ENCODE measurements at regions not wholly inside any gene's neighbourhood (a gene's known extent, or its start where the extent isn't known, plus 50 kb on each side); places are given as distances from the start of the nearest gene placed in this dataset.

- Histone ChIP-seq H3K9me3 (ENCODE audit: control insufficient read depth, insufficient read depth, low read depth, low read length) (no peaks in the 10 kb centered on the region), H3K4me3 (ENCODE audit: low read depth, low read length) (no peak overlapping the region), H3K4me1 (ENCODE audit: control insufficient read depth, insufficient read depth, low read length) (no peaks in the 10 kb centered on the region), H3K27ac (ENCODE audit: extremely low read depth, low read depth, low read length) (no peak overlapping the region), H3K36me3 (ENCODE audit: control insufficient read depth in 2 of 2, insufficient read depth in 1 of 2, low read length in 2 of 2) (no peaks in the 10 kb centered on the region)
- POLR2A ChIA-PET = no interaction called here
- TF ChIP-seq ZNF292 (tag by site-specific recombination; IDR thresholded peaks at IDR 0.05; ENCODE audit: borderline replicate concordance, low read depth) (no peak), ZBTB8A (tag by site-specific recombination; IDR thresholded peaks at IDR 0.05) (peak; percentile 19; the same call in 1 of the 2 replicates)
- CTCF ChIA-PET = interaction anchor here (1.3 kb wide), 1 partner anchor 406 kb away, joined by 3 read pairs; no protein-coding TSS in a partner anchor
Measured at GRCh38 chr17:77571155-77571981, 387.1 kb upstream of the TNRC6C start.

DNA sequence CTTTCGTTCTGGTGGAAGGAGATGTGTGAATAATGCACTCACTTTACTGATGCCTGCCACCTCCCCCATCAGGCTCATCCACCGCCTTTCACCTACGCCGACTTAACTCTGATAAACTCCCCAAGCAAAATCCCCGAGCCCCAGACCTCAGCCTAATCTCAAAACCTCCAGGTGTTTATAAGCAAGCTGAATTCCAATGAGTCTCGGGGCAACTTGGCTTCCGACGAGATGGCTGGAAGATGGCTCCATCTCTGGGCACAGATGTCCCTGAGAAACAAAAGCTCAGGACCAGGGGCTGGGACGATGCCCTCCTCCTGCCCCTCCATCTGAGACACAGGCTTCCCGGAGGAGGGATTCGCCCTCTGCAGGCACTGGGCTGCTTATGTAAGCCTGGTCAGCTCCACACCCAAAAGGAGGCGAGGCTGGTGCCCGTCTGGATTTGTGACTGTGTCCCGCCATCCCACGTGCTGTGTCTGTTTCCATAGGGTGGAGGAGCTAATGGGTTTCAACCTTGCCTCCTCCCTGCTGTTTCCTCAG lies 386.4 kb upstream of the TNRC6C start:
- POLR2A ChIA-PET = no interaction called here
- H3K4me1 ChIP-seq (ENCODE audit: control insufficient read depth, insufficient read depth, low read length) = no peaks in the 10 kb centered on the region
- H3K27ac ChIP-seq (ENCODE audit: extremely low read depth, low read depth, low read length) = no peak overlapping the region
- TF ChIP-seq ZNF514 (tag by site-specific recombination; IDR thresholded peaks at IDR 0.05) (no peak), ZNF302 (tag by site-specific recombination; IDR thresholded peaks at IDR 0.05; ENCODE audit: low read depth) (no peak), YY2 (tag by site-specific recombination; IDR thresholded peaks at IDR 0.05) (no peak), ZNF202 (tag by site-specific recombination; IDR thresholded peaks at IDR 0.05; ENCODE audit: borderline replicate concordance) (no peak), ZNF366 (tag by site-specific recombination; conservative IDR thresholded peaks at IDR 0.05) (no peak), ZNF747 (tag by site-specific recombination; IDR thresholded peaks at IDR 0.05) (no peak), ZSCAN23 (tag by site-specific recombination; IDR thresholded peaks at IDR 0.05) (no peak), ZBTB17 (tag by site-specific recombination; IDR thresholded peaks at IDR 0.05) (no peak), PRDM2 (tag by site-specific recombination; IDR thresholded peaks at IDR 0.05; ENCODE audit: borderline replicate concordance) (no peak), ZNF433 (tag by site-specific recombination; IDR thresholded peaks at IDR 0.05; ENCODE audit: low read depth) (no peak), ZNF626 (tag by site-specific recombination; IDR thresholded peaks at IDR 0.05) (no peak), ZFP37 (tag by site-specific recombination; IDR thresholded peaks at IDR 0.05) (no peak), ZNF292 (tag by site-specific recombination; IDR thresholded peaks at IDR 0.05; ENCODE audit: borderline replicate concordance, low read depth) (no peak), ZNF530 (tag by site-specific recombination; IDR thresholded peaks at IDR 0.05; ENCODE audit: low read depth) (no peak), ZNF792 (tag by site-specific recombination; IDR thresholded peaks at IDR 0.05) (no peak), OSR2 (tag by site-specific recombination; IDR thresholded peaks at IDR 0.05) (no peak), ZNF521 (tag by site-specific recombination; IDR thresholded peaks at IDR 0.05) (no peak), ZNF654 (tag by site-specific recombination; IDR thresholded peaks at IDR 0.05; ENCODE audit: low read depth) (no peak), ZNF2 (tag by site-specific recombination; IDR thresholded peaks at IDR 0.05) (no peak)
- no peak overlapping the region for H3K4me3 ChIP-seq (ENCODE audit: low read depth, low read length)
- H3K36me3 ChIP-seq (ENCODE audit: control insufficient read depth in 2 of 2, insufficient read depth in 1 of 2, low read length in 2 of 2) = no peaks in the 10 kb centered on the region
- H3K9me3 ChIP-seq (ENCODE audit: control insufficient read depth, insufficient read depth, low read depth, low read length) = no peaks in the 10 kb centered on the region
- CTCF ChIA-PET = interaction anchor here (0.6 to 1.3 kb wide), 2 partner anchors 9 to 405 kb away, joined by 3 to 4 read pairs; no protein-coding TSS in a partner anchor
